Smooth muscle cell (in vitro differentiated cells): ENCODE measurements at regions not wholly inside any gene's neighbourhood (a gene's known extent, or its start where the extent isn't known, plus 50 kb on each side); places are given as distances from the start of the nearest gene placed in this dataset.

Experiments
- DNase-seq: peaks from one replicate; lab custom pipeline; 2025; ENCODE audit not compliant: unreplicated experiment; lab: John Stamatoyannopoulos, UW
- H2AFZ ChIP-seq: fragments of 200-600 bp; sonication (generic); 2 replicates; pipeline ENCODE4 v1.6.0; 2016; ENCODE audit warnings: antibody characterized with exemption, low read depth, mild to moderate bottlenecking
- H3F3A ChIP-seq: fragments of 200-600 bp; sonication (generic); 2 replicates; pipeline ENCODE4 v1.6.0; 2017; ENCODE audit warnings: antibody characterized with exemption, low read depth
- H3K27ac ChIP-seq: fragments of 200-600 bp; sonication (generic); 2 replicates; pipeline ENCODE4 v1.5.1; 2016; ENCODE audit warnings: low read depth, mild to moderate bottlenecking
- H3K27me3 ChIP-seq: fragments of 200-600 bp; sonication (generic); 2 replicates; pipeline ENCODE4 v1.6.1; 2016; ENCODE audit warnings: low read depth, mild to moderate bottlenecking
- H3K36me3 ChIP-seq: fragments of 200-600 bp; sonication (generic); 2 replicates; pipeline ENCODE4 v1.5.1; 2016; ENCODE audit warnings: low read depth
- H3K4me1 ChIP-seq: fragments of 200-600 bp; sonication (generic); 2 replicates; pipeline ENCODE4 v1.5.1; 2016; ENCODE audit warnings: low read depth
- H3K4me2 ChIP-seq: fragments of 200-600 bp; sonication (generic); 2 replicates; pipeline ENCODE4 v1.6.0; 2016; ENCODE audit warnings: mild to moderate bottlenecking
- H3K4me3 ChIP-seq: fragments of 200-600 bp; sonication (generic); 2 replicates; pipeline ENCODE4 v1.5.1; 2016; ENCODE audit warnings: mild to moderate bottlenecking
- H3K79me2 ChIP-seq: fragments of 200-600 bp; sonication (generic); 2 replicates; pipeline ENCODE4 v1.6.0; 2016; ENCODE audit warnings: low read depth, mild to moderate bottlenecking
- H3K9ac ChIP-seq: fragments of 200-600 bp; sonication (generic); 2 replicates; pipeline ENCODE4 v1.6.0; 2016; ENCODE audit warnings: low read depth
- H3K9me3 ChIP-seq: fragments of 200-600 bp; sonication (generic); replicated peaks from 2 replicates; pipeline ENCODE4 v1.5.1; 2016; ENCODE audit warnings: low read depth
- H4K20me1 ChIP-seq: fragments of 200-600 bp; sonication (generic); 2 replicates; pipeline ENCODE4 v1.6.0; 2016; ENCODE audit warnings: low read depth
- WGBS: methylation state at CpG from one replicate; pipeline ENCODE4 v1.1.7; 2016; ENCODE audit warnings: low lambda C conversion rate; 5-methylcytosine and 5-hydroxymethylcytosine counted together
- TF ChIP-seq, protein P1 (sequence below): fragments of 200-600 bp; sonication (generic); IDR thresholded peaks from 2 replicates; pipeline ENCODE4 v1.5.1; 2017; ENCODE audit warnings: borderline replicate concordance, mild to moderate bottlenecking, antibody characterized with exemption; ENCODE audit not compliant: insufficient read depth, poor library complexity, severe bottlenecking

GRCh38 chr1:218705391-218705790, 360.3 kb downstream of the TGFB2 start:
- H3F3A ChIP-seq, result peaks cover 10% of the 10 kb centered on the region

GRCh38 chr1:218705911-218706893, 361.1 kb downstream of the TGFB2 start:
- Histone ChIP-seq H3K4me1 (no peaks in the 10 kb centered on the region), H3F3A (peaks cover 10% of the 10 kb centered on the region), H3K4me2 (peak overlapping the region; percentile 23), H3K27ac (peak overlapping the region; percentile 50), H3K36me3 (no peaks in the 10 kb centered on the region), H2AFZ (no peak overlapping the region), H4K20me1 (no peaks in the 10 kb centered on the region), H3K4me3 (no peak overlapping the region), H3K79me2 (no peaks in the 10 kb centered on the region), H3K9ac (no peak overlapping the region), H3K9me3 (no peaks in the 10 kb centered on the region), H3K27me3 (no peaks in the 10 kb centered on the region)
- 24% methylated on average over 7 of the region's 7 CpGs for WGBS
- TF ChIP-seq, protein P1, sequence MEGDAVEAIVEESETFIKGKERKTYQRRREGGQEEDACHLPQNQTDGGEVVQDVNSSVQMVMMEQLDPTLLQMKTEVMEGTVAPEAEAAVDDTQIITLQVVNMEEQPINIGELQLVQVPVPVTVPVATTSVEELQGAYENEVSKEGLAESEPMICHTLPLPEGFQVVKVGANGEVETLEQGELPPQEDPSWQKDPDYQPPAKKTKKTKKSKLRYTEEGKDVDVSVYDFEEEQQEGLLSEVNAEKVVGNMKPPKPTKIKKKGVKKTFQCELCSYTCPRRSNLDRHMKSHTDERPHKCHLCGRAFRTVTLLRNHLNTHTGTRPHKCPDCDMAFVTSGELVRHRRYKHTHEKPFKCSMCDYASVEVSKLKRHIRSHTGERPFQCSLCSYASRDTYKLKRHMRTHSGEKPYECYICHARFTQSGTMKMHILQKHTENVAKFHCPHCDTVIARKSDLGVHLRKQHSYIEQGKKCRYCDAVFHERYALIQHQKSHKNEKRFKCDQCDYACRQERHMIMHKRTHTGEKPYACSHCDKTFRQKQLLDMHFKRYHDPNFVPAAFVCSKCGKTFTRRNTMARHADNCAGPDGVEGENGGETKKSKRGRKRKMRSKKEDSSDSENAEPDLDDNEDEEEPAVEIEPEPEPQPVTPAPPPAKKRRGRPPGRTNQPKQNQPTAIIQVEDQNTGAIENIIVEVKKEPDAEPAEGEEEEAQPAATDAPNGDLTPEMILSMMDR, result no peak
- no peak for DNase-seq

More at GRCh38 chr1:218705391-218705790, 360.3 kb downstream of the TGFB2 start:
- H4K20me1 ChIP-seq, result no peaks in the 10 kb centered on the region
- TF ChIP-seq, protein P1, result no peak
- H3K27me3 ChIP-seq, result no peaks in the 10 kb centered on the region
- H3K9ac ChIP-seq, result no peak overlapping the region
- no peaks in the 10 kb centered on the region for H3K4me1 ChIP-seq
- H2AFZ ChIP-seq, result no peak overlapping the region
- WGBS, result 95% methylated on average over 2 of the region's 2 CpGs
- DNase-seq, result no peak
- H3K79me2 ChIP-seq, result no peaks in the 10 kb centered on the region
- H3K36me3 ChIP-seq, result no peaks in the 10 kb centered on the region
- peak overlapping the region; percentile 23 for H3K4me2 ChIP-seq
- no peak overlapping the region for H3K4me3 ChIP-seq
- H3K9me3 ChIP-seq, result no peaks in the 10 kb centered on the region
- peak overlapping the region; percentile 35 for H3K27ac ChIP-seq

DNA sequence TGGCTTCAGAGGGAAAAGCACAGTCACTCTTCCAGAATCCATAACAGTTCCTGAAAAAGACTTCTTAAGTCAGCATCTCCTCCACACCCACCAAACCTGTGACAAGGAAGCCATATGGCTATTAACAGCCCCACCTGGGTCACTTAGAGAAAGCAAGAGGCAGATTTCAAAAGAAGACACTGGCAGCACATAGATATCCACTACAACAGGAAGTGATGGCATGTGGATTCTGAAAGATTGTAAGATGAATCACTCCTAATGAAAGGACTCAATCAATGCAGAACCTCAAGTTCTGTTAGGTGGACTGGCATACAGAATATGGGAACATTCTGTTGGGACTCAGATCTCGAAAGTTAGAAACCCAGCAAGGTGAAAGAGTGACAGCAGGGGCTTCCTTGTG, 365.9 kb downstream of the TGFB2 start:
- Histone ChIP-seq H3K9ac (no peak overlapping the region), H3F3A (peaks cover 6% of the 10 kb centered on the region), H3K9me3 (no peaks in the 10 kb centered on the region), H3K79me2 (no peaks in the 10 kb centered on the region), H4K20me1 (no peaks in the 10 kb centered on the region), H2AFZ (no peak overlapping the region), H3K4me1 (no peaks in the 10 kb centered on the region), H3K4me2 (no peak overlapping the region), H3K36me3 (no peaks in the 10 kb centered on the region), H3K27me3 (no peaks in the 10 kb centered on the region), H3K27ac (no peak overlapping the region), H3K4me3 (no peak overlapping the region)
- WGBS, result 100% methylated on average over 1 of the region's 1 CpG
- no peak for DNase-seq
- TF ChIP-seq, protein P1, result no peak
